Activated T-cell treated with anti-CD3 and anti-CD28 coated beads, Interleukin-2, amount 50 U/mL, for 72 hours (primary cell): ENCODE measurements at regions not wholly inside any gene's neighbourhood (a gene's known extent, or its start where the extent isn't known, plus 50 kb on each side); places are given as distances from the start of the nearest gene placed in this dataset.

Source experiments
- ATAC-seq, 2 donors: fragments of 150-1000 bp; cut with Tn5 transposase; replicated peaks in 1 of 2; 2 replicates each; pipeline ENCODE4 v1.10.0; 2021; ENCODE audit warnings: moderate library complexity in 2 of 2, mild to moderate bottlenecking in 1 of 2
- DNase-seq, 2 donors: peaks; one replicate each; pipeline ENCODE4 v3.0.0; 2021 to 2022; ENCODE audit warnings: mixed read lengths in 1 of 2
- H3K27ac Mint-ChIP-seq: one replicate; pipeline ENCODE4 v1.8.0; 2022; ENCODE audit warnings: mild to moderate bottlenecking, moderate library complexity, mixed read lengths
- H3K27me3 Mint-ChIP-seq: one replicate; pipeline ENCODE4 v1.8.0; 2022; ENCODE audit warnings: low read depth, mixed read lengths
- H3K36me3 Mint-ChIP-seq, 2 donors: one replicate each; pipeline ENCODE4 v1.8.0; 2022; ENCODE audit warnings: mixed read lengths in 2 of 2, mild to moderate bottlenecking in 1 of 2; ENCODE audit not compliant: insufficient read depth in 2 of 2
- H3K4me1 Mint-ChIP-seq: one replicate; pipeline ENCODE4 v1.8.0; 2022; ENCODE audit warnings: low read depth, mixed read lengths
- H3K4me3 Mint-ChIP-seq, 2 donors: one replicate each; pipeline ENCODE4 v1.8.0; 2022; ENCODE audit warnings: mild to moderate bottlenecking in 2 of 2, mixed read lengths in 2 of 2, moderate library complexity in 2 of 2
- H3K9me3 Mint-ChIP-seq, 2 donors: one replicate each; pipeline ENCODE4 v1.8.0; 2022; ENCODE audit warnings: mixed read lengths in 2 of 2

DNA sequence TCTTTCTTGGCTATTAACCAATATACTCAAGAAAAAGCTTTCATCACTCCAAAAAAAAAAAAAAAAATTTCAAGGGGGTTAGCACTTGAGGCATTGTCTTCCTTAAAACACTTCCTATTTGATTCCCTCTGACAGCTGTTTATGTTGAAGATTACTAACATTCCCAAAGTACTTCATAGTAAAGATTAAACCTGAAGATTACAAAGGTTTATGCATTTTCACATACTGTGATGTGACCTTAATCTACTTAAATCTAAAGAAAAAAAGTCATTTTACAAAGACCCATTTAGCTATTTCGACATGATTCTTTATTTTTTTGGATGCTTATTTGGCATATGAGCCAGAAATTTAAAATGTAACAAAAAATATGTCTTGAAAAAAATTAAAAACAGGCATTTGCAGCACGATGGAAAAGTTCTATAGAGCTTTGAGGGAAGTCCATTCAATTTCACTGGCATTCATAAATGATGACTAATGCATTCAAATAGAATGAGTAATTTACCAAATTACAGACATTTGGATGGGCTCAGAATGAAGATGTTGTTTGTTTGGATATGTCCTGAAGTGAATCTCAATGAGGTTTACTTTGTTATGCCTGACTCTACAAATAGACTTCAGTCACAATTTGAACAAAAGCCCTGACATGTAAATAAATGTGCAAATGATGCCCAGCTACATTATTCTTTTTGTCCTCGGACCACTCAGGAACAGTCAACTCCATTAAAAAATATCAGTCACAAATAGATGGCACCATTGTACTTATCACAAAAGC is 674.6 kb upstream of the MARCKS start:
- no peak for ATAC-seq
- no peaks in the 10 kb centered on the region for H3K27me3 Mint-ChIP-seq
- no peaks in the 10 kb centered on the region for H3K4me1 Mint-ChIP-seq
- no peaks in the 10 kb centered on the region for H3K36me3 Mint-ChIP-seq
- no peak overlapping the region for H3K4me3 Mint-ChIP-seq
- DNase-seq: no peak
- peaks cover 4 to 10% of the 10 kb centered on the region in 2 donors for H3K9me3 Mint-ChIP-seq
- H3K27ac Mint-ChIP-seq: no peak overlapping the region

DNA sequence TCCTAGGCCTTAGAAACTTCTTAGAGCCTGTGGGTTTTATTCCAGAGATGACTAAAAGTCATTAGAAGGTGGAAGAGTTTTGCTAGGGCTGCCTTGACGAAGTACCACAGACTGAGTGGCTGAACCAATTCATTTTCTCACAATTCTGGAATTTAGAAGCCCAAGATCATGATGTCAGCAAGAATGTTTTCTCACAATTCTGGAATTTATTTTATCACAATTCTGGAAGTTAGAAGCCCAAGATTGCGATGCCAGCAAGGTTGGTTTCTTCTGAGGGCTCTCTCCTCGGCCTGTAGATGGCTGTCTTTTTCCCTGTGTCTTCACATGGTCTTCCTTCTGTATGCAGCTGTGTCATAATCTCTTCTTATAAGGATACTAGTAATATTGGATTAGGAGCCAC is 672.9 kb upstream of the MARCKS start:
- DNase-seq (no peak), ATAC-seq (no peak)
- Mint-ChIP-seq H3K27me3 (no peaks in the 10 kb centered on the region), H3K4me1 (no peaks in the 10 kb centered on the region), H3K4me3 (no peak overlapping the region), H3K36me3 (no peaks in the 10 kb centered on the region), H3K27ac (no peak overlapping the region), H3K9me3 (peaks cover 1 to 5% of the 10 kb centered on the region in 2 donors)

DNA sequence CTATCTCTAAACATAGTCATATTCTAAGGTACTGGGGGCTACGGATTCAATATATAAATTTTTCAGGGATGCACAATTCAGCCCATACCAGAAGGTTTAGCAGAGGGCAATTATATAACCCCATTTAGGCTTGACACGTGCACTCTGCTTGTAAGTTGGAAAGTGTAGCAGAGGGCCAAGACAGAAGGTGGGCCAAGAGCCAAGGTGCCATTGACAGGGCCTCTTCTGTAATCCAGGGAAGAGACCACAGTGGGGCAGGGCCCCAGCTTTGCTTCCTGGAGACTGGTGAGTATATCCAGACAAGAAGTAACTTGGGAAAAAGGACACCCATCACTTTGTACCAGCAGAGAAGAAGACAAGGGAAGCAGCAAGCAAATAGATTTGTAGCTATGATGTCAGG is 672.4 kb upstream of the MARCKS start:
- Mint-ChIP-seq H3K9me3 (peaks cover 1 to 5% of the 10 kb centered on the region in 2 donors), H3K27me3 (no peaks in the 10 kb centered on the region), H3K4me1 (no peaks in the 10 kb centered on the region), H3K4me3 (no peak overlapping the region), H3K27ac (no peak overlapping the region), H3K36me3 (no peaks in the 10 kb centered on the region)
- ATAC-seq: no peak
- no peak for DNase-seq

DNA sequence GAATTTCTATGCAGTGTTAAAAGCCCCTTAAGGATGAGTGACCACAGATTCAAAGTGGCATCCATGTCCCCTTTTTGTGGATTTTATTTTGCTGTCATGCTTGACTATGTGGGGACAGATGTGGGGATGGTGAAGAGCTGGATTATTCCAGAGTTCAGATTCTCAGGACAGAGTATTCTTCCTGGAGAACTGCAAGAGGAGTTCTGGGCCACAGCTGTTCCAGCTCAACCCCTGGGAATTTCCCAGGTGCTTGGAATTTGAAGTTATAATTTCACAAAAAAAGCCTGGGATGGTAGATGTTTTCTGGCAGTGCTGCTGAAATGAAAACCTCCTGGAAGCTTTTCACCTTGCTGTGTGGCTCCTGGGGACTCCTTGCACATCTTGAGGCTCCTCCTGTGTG is 671.8 kb upstream of the MARCKS start:
- Mint-ChIP-seq H3K4me1 (no peaks in the 10 kb centered on the region), H3K4me3 (no peak overlapping the region), H3K36me3 (no peaks in the 10 kb centered on the region), H3K27me3 (no peaks in the 10 kb centered on the region), H3K9me3 (peaks cover 1 to 5% of the 10 kb centered on the region in 2 donors), H3K27ac (no peak overlapping the region)
- DNase-seq (no peak), ATAC-seq (no peak)

DNA sequence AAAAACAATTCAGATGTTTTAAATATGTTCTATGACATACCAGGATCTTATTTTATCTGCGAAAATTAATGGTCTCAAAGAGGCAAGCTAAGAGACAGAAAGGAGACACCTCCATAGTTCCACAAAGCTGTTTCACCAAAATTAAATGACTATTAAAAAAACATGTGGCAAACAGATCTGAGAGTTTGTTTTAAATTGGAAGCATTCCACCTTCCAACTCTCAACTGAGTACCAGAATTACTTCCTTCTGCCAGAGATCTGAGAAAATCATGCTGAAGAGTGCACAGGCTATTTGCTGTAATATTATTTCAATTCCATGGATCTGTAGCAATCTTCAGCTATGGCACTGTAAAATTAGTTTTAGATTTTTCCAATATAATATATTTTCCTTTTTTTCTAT is 669.5 kb upstream of the MARCKS start:
- no peak overlapping the region for H3K4me3 Mint-ChIP-seq
- no peak for ATAC-seq
- no peak for DNase-seq
- no peaks in the 10 kb centered on the region for H3K4me1 Mint-ChIP-seq
- H3K9me3 Mint-ChIP-seq: peaks cover 1 to 5% of the 10 kb centered on the region in 2 donors
- no peaks in the 10 kb centered on the region for H3K27me3 Mint-ChIP-seq
- H3K36me3 Mint-ChIP-seq: no peaks in the 10 kb centered on the region
- H3K27ac Mint-ChIP-seq: no peak overlapping the region

DNA sequence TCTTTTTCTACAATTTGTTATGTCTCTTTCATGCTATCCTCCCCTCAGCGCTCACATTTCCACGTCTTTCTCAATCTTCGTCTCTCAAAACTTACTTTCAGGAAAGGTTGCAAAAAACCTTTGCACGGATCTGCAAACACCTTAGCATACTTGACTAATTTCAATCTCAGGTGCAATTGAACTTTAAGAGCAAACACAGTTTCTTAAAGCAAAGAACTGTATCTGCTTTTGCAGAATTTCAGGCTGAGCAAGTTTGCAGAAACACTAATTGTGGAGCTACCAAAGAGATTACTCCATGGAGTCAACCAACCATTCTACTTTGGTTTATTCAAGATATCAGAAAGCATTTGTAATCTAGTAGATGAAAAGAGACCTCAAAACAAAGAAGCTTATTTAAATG is 668.2 kb upstream of the MARCKS start:
- no peak overlapping the region for H3K27ac Mint-ChIP-seq
- ATAC-seq: no peak
- no peak overlapping the region for H3K4me3 Mint-ChIP-seq

DNA sequence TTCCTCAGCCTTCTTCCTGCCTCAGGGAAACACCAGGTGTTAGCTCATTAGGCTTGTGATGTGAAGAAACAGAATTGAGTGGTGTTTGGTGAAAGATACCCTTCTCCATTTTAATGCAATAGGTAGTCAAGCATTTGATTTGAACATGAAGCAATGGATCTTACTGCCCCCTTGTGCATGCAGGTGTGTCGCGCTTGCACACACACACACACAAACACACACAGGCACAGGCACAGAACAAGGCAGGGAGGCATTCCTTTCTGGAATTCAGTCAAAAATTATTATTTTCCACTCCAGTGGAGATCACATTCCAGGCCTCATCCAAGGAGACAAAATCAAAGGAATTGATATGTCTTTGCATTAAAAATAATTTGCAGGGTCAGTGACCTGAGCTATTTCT is 667.0 kb upstream of the MARCKS start:
- Mint-ChIP-seq H3K9me3 (peaks cover 0 to 1% of the 10 kb centered on the region in 2 donors), H3K4me3 (no peak overlapping the region), H3K36me3 (no peaks in the 10 kb centered on the region), H3K27ac (no peak overlapping the region), H3K27me3 (no peaks in the 10 kb centered on the region), H3K4me1 (no peaks in the 10 kb centered on the region)
- DNase-seq (no peak), ATAC-seq (no peak)

More for the DNA sequence above, 668.2 kb upstream of the MARCKS start:
- Mint-ChIP-seq H3K4me1 (no peaks in the 10 kb centered on the region), H3K27me3 (no peaks in the 10 kb centered on the region), H3K36me3 (no peaks in the 10 kb centered on the region), H3K9me3 (peaks cover 1 to 3% of the 10 kb centered on the region in 2 donors)
- DNase-seq: no peak

DNA sequence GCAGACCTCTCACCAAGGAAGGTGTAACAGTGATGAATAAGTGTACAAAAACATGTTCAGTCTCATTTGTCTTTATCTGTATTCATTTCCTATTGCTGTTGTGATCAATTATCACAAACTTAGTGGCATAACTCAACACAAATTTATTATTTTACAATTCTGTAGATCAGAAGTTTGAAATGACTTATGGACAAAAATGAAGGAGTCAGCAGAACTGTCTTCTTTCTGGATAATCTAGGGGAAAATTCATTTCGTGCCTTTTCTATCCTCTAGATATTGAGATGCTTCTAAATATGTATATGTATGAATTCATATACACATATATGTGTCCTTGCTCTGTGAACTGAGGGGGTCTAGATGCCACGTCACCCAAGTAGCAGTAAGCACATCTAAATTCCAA is 663.1 kb upstream of the MARCKS start:
- ATAC-seq (no peak), DNase-seq (no peak)
- Mint-ChIP-seq H3K4me1 (no peaks in the 10 kb centered on the region), H3K27me3 (no peaks in the 10 kb centered on the region), H3K27ac (no peak overlapping the region), H3K9me3 (peaks cover 0 to 1% of the 10 kb centered on the region in 2 donors), H3K4me3 (no peak overlapping the region), H3K36me3 (no peaks in the 10 kb centered on the region)

DNA sequence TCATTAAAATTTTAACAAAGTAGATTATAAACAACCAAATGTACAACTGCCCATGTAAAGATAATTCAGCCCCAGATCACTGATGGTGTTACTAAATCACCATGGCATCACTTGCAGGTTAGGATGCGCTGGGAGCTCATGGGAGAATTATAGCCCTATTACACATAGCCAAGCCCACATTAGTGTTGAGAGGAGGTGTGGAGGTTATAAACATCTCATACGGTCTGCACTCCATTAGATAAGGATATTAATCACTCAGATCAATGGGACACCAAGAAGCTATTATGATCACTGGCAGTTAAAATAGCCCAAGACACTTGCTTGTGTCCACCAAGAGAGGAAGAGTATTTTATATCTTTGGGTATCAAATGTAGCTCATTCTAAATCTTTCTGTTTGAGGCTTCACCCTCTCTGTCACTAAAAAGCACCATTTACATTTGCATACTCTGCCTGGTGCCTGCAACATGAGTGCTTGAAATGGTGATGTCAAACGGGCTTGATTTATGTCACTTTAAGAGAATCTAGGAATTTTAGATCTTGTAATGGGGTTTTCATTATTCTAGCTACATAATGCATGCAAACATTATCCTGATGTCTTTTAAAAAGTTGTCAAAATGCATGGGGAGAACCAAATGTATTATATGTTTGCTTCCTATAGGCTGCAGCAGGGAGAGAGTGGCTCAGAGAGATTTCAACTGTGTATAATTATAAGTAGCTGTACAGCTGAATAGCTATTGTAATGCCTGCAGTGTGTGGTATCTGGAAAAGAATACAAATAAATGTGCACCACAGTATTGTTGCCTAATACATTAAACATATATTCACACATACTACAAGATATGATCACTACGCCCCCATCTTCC is 654.1 kb upstream of the MARCKS start:
- no peak for DNase-seq
- Mint-ChIP-seq H3K9me3 (no peaks in the 10 kb centered on the region), H3K4me1 (no peaks in the 10 kb centered on the region), H3K27me3 (no peaks in the 10 kb centered on the region), H3K4me3 (no peak overlapping the region), H3K27ac (no peak overlapping the region), H3K36me3 (no peaks in the 10 kb centered on the region)
- ATAC-seq: no peak

DNA sequence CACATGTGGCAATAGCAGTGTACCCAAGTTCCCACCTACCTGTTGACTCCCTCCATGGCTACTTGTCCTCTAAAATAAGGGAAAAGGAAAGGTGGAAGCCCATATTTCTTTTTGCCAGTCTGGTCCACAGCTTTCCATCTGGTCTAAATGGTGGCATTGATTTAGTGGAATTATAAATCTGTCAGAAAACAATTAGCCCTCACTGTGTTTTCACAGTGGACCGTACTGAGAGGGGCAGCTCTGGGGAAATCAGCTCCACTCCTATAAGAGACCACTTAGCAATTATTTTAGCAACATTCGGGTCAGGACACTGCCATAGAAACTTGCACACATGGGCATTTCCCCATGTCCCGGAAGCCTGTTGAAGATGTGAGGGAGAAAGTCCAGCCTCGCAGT is 653.4 kb upstream of the MARCKS start:
- ATAC-seq: no peak

DNA sequence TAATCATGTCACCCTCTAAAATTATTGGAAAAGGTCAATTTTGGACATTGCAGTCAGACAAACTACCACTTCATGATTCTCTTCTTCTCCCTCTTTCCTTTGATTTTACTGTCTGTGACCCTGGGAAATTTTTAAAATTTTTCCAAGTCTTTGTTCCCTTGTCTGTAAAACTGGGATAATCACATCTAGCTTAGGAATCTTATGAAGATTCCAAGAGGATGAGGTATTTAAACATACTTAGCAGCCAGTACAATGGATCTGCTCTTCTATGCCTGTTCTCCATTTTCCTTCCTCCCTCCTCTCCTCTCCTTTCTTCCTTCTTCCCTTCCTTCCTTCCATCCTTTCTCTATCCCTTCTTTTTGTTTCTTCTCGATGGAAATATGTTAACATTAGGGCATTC is 651.6 kb upstream of the MARCKS start:
- H3K27ac Mint-ChIP-seq: no peak overlapping the region
- no peak overlapping the region for H3K4me3 Mint-ChIP-seq
- no peaks in the 10 kb centered on the region for H3K36me3 Mint-ChIP-seq
- no peaks in the 10 kb centered on the region for H3K4me1 Mint-ChIP-seq
- no peaks in the 10 kb centered on the region for H3K27me3 Mint-ChIP-seq
- no peaks in the 10 kb centered on the region for H3K9me3 Mint-ChIP-seq
- ATAC-seq: no peak
- DNase-seq: no peak

More for the DNA sequence above, 653.4 kb upstream of the MARCKS start:
- Mint-ChIP-seq H3K27ac (no peak overlapping the region), H3K4me1 (no peaks in the 10 kb centered on the region), H3K4me3 (no peak overlapping the region), H3K27me3 (no peaks in the 10 kb centered on the region), H3K36me3 (no peaks in the 10 kb centered on the region), H3K9me3 (no peaks in the 10 kb centered on the region)
- DNase-seq: no peak

DNA sequence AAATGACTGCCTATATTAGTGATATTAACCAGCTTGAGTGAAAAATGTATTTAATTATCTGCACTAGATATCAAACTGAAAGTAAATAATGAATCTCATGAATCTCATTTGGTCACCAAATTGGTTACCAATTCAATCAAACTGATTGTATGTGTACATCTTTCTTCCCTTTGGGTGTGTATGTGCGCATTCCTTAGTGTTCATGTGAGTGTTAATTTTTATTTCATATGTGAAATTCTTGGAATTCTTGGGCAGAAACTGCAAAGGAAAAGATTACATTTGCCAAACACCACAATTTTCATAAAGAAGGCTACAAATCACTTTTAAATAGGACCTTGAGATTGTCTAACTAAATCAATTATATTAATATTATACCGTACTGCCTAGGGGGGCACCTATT is 648.4 kb upstream of the MARCKS start:
- H3K9me3 Mint-ChIP-seq: no peaks in the 10 kb centered on the region
- H3K4me3 Mint-ChIP-seq: no peak overlapping the region
- H3K27me3 Mint-ChIP-seq: no peaks in the 10 kb centered on the region
- H3K4me1 Mint-ChIP-seq: no peaks in the 10 kb centered on the region
- DNase-seq (no peak), ATAC-seq (no peak)
- H3K36me3 Mint-ChIP-seq: no peaks in the 10 kb centered on the region
- no peak overlapping the region for H3K27ac Mint-ChIP-seq

DNA sequence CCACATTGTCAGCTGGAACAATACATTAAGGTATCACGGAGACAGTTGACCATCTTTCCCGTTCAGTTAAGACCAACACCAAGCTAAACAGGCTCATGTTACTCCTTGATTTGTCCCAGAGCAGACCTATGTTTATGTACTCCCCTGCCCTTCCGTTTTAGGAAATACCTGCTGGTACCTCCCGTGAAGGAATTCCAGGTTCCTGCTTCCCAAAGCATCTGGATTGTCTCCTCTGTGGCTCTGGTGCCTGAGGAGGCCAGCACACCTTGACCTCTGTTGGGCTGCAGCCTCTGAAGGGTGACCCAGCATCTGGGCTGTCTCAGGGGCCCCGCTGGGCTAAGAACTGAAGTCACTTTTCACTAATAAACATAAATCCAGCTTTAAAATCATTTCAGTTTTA is 647.8 kb upstream of the MARCKS start:
- ATAC-seq (no peak), DNase-seq (no peak)
- Mint-ChIP-seq H3K9me3 (peaks cover 0 to 2% of the 10 kb centered on the region in 2 donors), H3K36me3 (no peaks in the 10 kb centered on the region), H3K4me1 (no peaks in the 10 kb centered on the region), H3K4me3 (no peak overlapping the region), H3K27me3 (no peaks in the 10 kb centered on the region), H3K27ac (no peak overlapping the region)
